ENCODE measurements at regions not wholly inside any gene's neighbourhood (a gene's known extent, or its start where the extent isn't known, plus 50 kb on each side); places are given as distances from the start of the nearest gene placed in this dataset.

- TF ChIP-seq POLR2AphosphoS5 (IDR thresholded peaks at IDR 0.05) (no peak), RAD21 (conservative IDR thresholded peaks at IDR 0.05) (no peak), TAF1 (IDR thresholded peaks at IDR 0.05; ENCODE audit: low read depth) (no peak)
Observed at GRCh38 chr11:42170601-42171000, 711.1 kb upstream of the LRRC4C start.
